ENCODE measurements at regions not wholly inside any gene's neighbourhood (a gene's known extent, or its start where the extent isn't known, plus 50 kb on each side); places are given as distances from the start of the nearest gene placed in this dataset.

- Histone ChIP-seq H3K27ac (no peak overlapping the region), H3K9me3 (no peaks in the 10 kb centered on the region), H3K36me3 (no peaks in the 10 kb centered on the region), H3K4me3 (ENCODE audit: low read depth in 1 of 2, low read length in 1 of 2) (no peak overlapping the region), H3K27me3 (no peaks in the 10 kb centered on the region), H3K4me1 (ENCODE audit: control insufficient read depth in 1 of 2, insufficient read depth in 1 of 2, low read depth in 1 of 2, low read length in 1 of 2) (no peaks in the 10 kb centered on the region)
- TF ChIP-seq CTCF (IDR thresholded peaks at IDR 0.05) = no peak
These were observed 188.9 kb downstream of the NDUFA10 start for GRCh38 chr2:239836021-239836765.

- H3K27me3 ChIP-seq = no peaks in the 10 kb centered on the region
- no peak overlapping the region for H3K27ac ChIP-seq
- no peaks in the 10 kb centered on the region for H3K4me1 ChIP-seq (ENCODE audit: control insufficient read depth in 1 of 2, insufficient read depth in 1 of 2, low read depth in 1 of 2, low read length in 1 of 2)
- TF ChIP-seq CTCF (IDR thresholded peaks at IDR 0.05) = no peak
- H3K9me3 ChIP-seq = no peaks in the 10 kb centered on the region
- no peaks in the 10 kb centered on the region for H3K36me3 ChIP-seq
- no peak overlapping the region for H3K4me3 ChIP-seq (ENCODE audit: low read depth in 1 of 2, low read length in 1 of 2)
These were observed 190.1 kb downstream of the NDUFA10 start for GRCh38 chr2:239835056-239835455.

- H3K9me3 ChIP-seq = no peaks in the 10 kb centered on the region
- no peaks in the 10 kb centered on the region for H3K4me1 ChIP-seq (ENCODE audit: control insufficient read depth in 1 of 2, insufficient read depth in 1 of 2, low read depth in 1 of 2, low read length in 1 of 2)
- no peaks in the 10 kb centered on the region for H3K36me3 ChIP-seq
- no peak overlapping the region for H3K27ac ChIP-seq
- no peaks in the 10 kb centered on the region for H3K27me3 ChIP-seq
- no peak overlapping the region for H3K4me3 ChIP-seq (ENCODE audit: low read depth in 1 of 2, low read length in 1 of 2)
- TF ChIP-seq CTCF (IDR thresholded peaks at IDR 0.05) = no peak
These were observed 191.0 kb downstream of the NDUFA10 start for GRCh38 chr2:239834143-239834542.

GRCh38 chr2:239833269-239834109 lies 191.7 kb downstream of the NDUFA10 start:
- H3K27me3 ChIP-seq = no peaks in the 10 kb centered on the region
- no peak overlapping the region for H3K4me3 ChIP-seq (ENCODE audit: low read depth in 1 of 2, low read length in 1 of 2)
- no peaks in the 10 kb centered on the region for H3K4me1 ChIP-seq (ENCODE audit: control insufficient read depth in 1 of 2, insufficient read depth in 1 of 2, low read depth in 1 of 2, low read length in 1 of 2)
- H3K27ac ChIP-seq = no peak overlapping the region
- no peak for TF ChIP-seq CTCF (IDR thresholded peaks at IDR 0.05)
- no peaks in the 10 kb centered on the region for H3K36me3 ChIP-seq
- no peaks in the 10 kb centered on the region for H3K9me3 ChIP-seq

- no peaks in the 10 kb centered on the region for H3K4me1 ChIP-seq (ENCODE audit: control insufficient read depth in 1 of 2, insufficient read depth in 1 of 2, low read depth in 1 of 2, low read length in 1 of 2)
- TF ChIP-seq CTCF (IDR thresholded peaks at IDR 0.05) = no peak
- no peak overlapping the region for H3K27ac ChIP-seq
- H3K36me3 ChIP-seq = no peaks in the 10 kb centered on the region
- H3K27me3 ChIP-seq = no peaks in the 10 kb centered on the region
- H3K9me3 ChIP-seq = no peaks in the 10 kb centered on the region
- no peak overlapping the region for H3K4me3 ChIP-seq (ENCODE audit: low read depth in 1 of 2, low read length in 1 of 2)
These were observed 192.5 kb downstream of the NDUFA10 start for GRCh38 chr2:239832490-239833268.
